ENCODE measurements at regions not wholly inside any gene's neighbourhood (a gene's known extent, or its start where the extent isn't known, plus 50 kb on each side); places are given as distances from the start of the nearest gene placed in this dataset.

DNA sequence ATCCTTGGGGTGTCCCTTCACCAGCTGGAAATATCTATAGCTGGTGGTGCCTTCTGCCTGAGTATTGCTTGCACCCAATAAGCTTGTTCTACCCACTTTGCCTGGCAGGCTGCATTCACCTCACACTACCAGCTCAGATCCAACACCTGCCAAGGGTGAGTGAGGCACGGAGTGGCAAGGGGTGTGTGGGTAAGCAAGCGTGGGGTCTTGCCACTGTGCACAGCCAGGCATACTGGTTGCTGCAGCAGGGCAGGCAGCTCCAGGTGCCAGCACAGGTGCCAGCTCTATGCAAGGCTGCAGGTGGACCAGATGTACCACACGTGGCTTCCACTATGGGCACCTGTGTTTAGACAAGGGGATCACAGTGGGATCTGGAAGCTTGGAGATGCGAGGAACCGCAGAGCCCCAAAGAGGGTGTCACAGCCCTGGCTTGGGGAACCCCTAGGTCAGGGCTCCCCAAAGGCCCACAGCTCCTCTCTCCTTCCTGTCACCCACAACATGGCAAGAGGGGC, 167.7 kb upstream of the MRPS30 start:
- intact Hi-C loops (cut with DNase I) = no loop called here
- H3K36me3 ChIP-seq = no peaks in the 10 kb centered on the region
- 83 to 84% methylated on average over 5 of the region's 5 CpGs for WGBS, 2 donors
- no peaks in the 10 kb centered on the region for H3K27me3 ChIP-seq
- FAIRE-seq (no peak), DNase-seq (peak in 1 of 6 donors; percentile 35), ATAC-seq (no peak)
- no peak overlapping the region for H3K27ac ChIP-seq
- TF ChIP-seq, protein P1, sequence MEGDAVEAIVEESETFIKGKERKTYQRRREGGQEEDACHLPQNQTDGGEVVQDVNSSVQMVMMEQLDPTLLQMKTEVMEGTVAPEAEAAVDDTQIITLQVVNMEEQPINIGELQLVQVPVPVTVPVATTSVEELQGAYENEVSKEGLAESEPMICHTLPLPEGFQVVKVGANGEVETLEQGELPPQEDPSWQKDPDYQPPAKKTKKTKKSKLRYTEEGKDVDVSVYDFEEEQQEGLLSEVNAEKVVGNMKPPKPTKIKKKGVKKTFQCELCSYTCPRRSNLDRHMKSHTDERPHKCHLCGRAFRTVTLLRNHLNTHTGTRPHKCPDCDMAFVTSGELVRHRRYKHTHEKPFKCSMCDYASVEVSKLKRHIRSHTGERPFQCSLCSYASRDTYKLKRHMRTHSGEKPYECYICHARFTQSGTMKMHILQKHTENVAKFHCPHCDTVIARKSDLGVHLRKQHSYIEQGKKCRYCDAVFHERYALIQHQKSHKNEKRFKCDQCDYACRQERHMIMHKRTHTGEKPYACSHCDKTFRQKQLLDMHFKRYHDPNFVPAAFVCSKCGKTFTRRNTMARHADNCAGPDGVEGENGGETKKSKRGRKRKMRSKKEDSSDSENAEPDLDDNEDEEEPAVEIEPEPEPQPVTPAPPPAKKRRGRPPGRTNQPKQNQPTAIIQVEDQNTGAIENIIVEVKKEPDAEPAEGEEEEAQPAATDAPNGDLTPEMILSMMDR (IDR thresholded peaks at IDR 0.05) = no peak
- no peaks in the 10 kb centered on the region for H3K9me3 ChIP-seq
- H3K4me1 ChIP-seq = no peaks in the 10 kb centered on the region
- no peak overlapping the region for H3K4me3 ChIP-seq

DNA sequence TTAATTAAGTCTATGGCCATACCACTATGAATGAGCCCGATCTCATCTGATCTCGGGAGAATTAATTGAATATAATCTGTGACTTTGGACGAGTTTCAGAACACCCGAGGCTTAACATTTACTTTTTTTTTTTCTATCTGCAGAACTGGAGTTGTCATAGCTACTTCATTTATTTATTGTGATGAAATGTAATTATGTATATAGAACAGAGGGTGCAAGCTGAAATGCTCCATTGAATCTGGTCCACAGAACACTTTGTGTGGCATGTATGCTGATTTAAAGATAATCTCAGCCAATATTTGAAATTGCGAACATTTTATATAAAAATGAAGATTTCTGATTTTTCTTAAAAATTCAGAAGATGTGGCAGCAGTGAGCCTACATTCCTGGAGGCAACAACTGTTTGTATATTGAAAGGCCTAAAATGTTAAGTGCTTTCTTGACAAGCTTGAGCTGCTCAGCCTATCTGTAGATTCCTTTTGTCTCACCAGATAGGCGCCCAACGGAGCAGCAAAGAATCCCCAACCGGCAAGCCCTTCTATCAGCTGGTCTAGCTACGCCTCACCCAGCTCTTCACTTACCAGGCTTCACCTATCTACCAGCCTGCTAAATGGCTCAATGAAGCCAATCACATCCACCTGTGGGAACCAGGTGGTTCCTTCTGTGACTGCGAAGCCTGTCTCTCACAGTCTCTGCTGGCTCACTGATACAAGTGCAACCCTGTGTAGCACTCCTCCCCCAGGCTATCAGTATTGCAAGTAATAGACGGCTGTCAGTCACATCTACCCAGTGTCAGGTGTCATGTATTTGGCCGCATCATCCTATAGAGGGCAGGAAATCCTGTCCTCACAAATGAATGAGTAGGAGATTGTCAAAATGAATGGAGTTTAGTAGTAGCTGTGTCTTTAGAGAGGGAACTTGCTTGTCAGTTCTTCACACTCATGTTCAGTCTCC, 170.6 kb upstream of the MRPS30 start:
- 68 to 70% methylated on average over 12 of the region's 12 CpGs for WGBS, 2 donors
- intact Hi-C loops (cut with DNase I) = no loop called here
- TF ChIP-seq, protein P1 (IDR thresholded peaks at IDR 0.05) = no peak
- Histone ChIP-seq H3K9me3 (no peaks in the 10 kb centered on the region), H3K27me3 (no peaks in the 10 kb centered on the region), H3K36me3 (no peaks in the 10 kb centered on the region), H3K27ac (no peak overlapping the region), H3K4me3 (no peak overlapping the region), H3K4me1 (no peaks in the 10 kb centered on the region)
- no peak for ATAC-seq
- no peak for FAIRE-seq
- no peak for DNase-seq

DNA sequence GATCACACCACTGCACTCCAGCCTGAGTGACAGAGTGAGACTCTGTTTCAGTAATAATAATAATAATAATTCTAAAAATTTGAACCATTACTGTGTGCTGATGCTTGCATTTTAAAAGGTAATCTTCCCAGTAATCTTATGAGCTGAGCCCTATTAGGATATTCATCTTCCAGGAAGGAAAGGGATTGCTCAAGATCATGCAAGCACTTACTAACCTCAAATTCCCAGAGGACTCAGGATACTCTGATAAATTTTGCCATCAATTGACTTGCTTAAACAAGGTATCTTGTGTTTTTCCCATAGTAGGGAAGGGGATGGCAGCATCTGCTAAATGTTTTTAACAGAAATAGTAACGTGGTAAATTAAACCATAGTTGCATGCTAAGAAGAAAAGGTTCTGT, 176.4 kb upstream of the MRPS30 start:
- Histone ChIP-seq H3K9me3 (no peaks in the 10 kb centered on the region), H3K27me3 (no peaks in the 10 kb centered on the region), H3K4me3 (no peak overlapping the region), H3K36me3 (no peaks in the 10 kb centered on the region), H3K4me1 (no peaks in the 10 kb centered on the region), H3K27ac (no peak overlapping the region)
- TF ChIP-seq, protein P1 (IDR thresholded peaks at IDR 0.05) = no peak
- no peak for DNase-seq
- 63 to 73% methylated on average over 1 of the region's 1 CpG for WGBS, 2 donors
- FAIRE-seq = no peak
- intact Hi-C loops (cut with DNase I) = no loop called here
- no peak for ATAC-seq

DNA sequence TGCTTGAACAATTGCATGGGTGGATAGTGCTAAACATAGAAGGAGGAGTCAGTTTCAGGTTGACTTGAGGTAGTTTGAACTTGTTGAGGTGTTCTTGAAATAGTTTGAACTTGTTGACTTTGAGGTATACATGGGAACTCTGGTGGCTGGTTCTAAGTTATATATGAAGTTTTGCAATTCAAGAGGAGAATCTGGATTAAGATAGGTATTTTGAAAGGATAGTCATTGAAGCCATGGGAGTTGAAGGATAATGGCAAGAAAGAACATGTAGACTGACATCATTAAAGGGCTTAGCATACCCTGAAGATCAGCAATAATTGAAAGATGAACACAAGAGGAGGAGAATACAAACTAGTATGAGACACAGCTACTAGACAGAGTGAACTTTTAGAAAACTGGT, 181.9 kb upstream of the MRPS30 start:
- no peak for FAIRE-seq
- DNase-seq = no peak
- no peaks in the 10 kb centered on the region for H3K27me3 ChIP-seq
- TF ChIP-seq, protein P1 (IDR thresholded peaks at IDR 0.05) = no peak
- intact Hi-C loops (cut with DNase I) = no loop called here
- no peaks in the 10 kb centered on the region for H3K36me3 ChIP-seq
- H3K4me3 ChIP-seq = no peak overlapping the region
- no peaks in the 10 kb centered on the region for H3K9me3 ChIP-seq
- no peaks in the 10 kb centered on the region for H3K4me1 ChIP-seq
- ATAC-seq = no peak
- H3K27ac ChIP-seq = no peak overlapping the region

DNA sequence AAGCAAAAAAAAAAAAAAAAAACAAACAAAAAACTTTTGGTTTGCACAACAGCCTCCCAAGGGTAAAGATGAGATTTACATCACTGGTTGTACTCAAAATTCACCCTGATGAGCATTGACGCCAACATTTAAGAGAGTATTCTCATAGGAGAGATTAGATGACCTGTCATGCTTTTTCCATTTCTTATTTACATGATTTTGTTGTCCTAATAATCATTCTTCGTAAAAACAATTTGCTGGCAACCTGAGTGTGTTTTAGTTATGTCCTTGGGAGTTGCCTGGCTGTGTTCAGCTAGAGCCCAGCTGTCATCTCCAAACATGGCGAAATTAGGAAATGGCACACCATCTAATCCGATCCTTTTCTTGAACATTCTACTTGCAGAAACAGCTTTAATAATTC, 186.4 kb upstream of the MRPS30 start:
- no peaks in the 10 kb centered on the region for H3K36me3 ChIP-seq
- no peak overlapping the region for H3K27ac ChIP-seq
- TF ChIP-seq, protein P1 (IDR thresholded peaks at IDR 0.05) = no peak
- 53 to 70% methylated on average over 4 of the region's 4 CpGs for whole genome bisulfite sequencing, 2 donors
- no peak overlapping the region for H3K4me3 ChIP-seq
- H3K4me1 ChIP-seq = no peaks in the 10 kb centered on the region
- FAIRE-seq (no peak), ATAC-seq (no peak), DNase-seq (no peak)
- no peaks in the 10 kb centered on the region for H3K9me3 ChIP-seq
- no peaks in the 10 kb centered on the region for H3K27me3 ChIP-seq
- intact Hi-C loops (cut with DNase I) = no loop called here
